Fibroblast of the conjunctiva (primary cell): ENCODE measurements at regions not wholly inside any gene's neighbourhood (a gene's known extent, or its start where the extent isn't known, plus 50 kb on each side); places are given as distances from the start of the nearest gene placed in this dataset.
A peak's percentile ranks its signal among the peaks of the same experiment; 100 is the strongest.

Experiments
- DNase-seq: peaks from one replicate; pipeline ENCODE4 v3.0.0-alpha.2; 2010; ENCODE audit warnings: low read depth

DNA sequence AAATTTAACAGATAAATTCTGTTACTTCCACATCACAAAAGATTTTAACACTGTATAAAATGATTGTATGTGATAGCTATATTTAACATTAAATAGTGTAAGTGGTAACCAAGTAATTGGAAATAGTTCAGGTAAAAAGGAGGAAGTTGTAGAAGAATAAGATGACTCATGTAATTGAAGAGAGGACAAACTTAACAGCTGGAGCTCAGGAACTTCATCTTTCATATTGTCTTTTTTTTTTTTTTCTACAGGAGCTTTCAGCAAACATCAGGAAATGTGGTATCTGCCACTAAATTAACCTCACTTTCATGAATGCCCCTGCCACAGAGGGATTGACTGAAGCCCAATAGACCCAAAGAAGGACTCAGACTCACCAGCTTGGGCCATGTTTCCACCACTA, 188.4 kb upstream of the VEGFC start:
- no peak for DNase-seq

DNA sequence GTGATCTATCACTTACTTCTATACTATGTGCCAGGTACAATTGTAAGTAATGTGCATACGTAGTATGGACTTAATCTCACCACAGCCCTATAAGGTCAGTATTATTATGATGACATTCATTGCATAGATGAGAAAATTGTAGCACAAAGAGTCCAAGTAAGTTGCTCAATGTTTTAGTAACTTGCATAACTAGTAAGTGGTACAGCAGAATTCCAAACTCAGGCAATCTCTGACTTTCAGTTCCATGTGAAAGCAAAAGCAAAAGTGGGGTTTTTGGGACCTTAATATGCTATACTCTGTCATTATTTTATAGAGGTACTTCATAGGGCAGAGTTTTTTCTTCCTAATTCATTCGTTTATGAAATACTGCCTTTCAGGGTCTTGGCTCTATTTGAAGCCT, 188.8 kb upstream of the VEGFC start:
- peak; percentile 60 for DNase-seq

DNA sequence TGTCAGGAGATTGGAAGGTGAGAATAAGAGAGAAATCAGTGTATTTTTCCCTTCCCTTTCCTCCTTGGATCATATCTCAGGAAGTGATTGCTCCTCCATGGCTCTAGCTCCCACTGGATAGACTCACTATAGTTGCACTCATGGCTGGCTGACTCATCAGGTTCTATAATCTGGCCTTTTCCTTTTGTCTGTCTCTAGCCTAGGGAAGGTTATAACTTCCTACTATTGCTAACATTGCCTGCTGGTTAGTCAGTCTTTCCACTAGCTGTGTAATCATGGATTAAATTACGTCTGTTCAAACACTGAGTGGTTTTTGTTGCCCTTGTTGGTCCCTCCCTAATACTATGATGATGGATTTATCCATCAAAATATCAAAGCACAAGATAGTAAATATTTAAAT, 195.5 kb upstream of the VEGFC start:
- peak; percentile 83 for DNase-seq

DNA sequence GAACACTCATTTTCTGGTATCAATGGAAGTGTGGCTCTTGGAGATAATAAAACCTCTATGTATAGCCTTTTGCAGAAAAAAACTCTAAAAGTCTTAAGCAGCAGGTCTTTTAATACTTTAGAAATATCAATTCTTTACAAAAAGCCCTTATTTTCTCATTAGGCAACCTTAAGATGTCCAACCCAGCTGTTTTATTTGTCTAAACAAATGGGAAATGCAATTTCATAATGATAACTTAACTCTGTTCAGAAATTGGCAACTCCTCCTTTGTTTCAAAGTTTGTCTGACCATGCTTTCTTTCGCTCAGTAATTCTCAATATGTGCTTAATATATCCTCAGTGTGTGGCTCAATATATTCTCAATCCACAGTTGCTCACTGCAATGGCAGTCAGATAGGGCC, 196.5 kb upstream of the VEGFC start:
- DNase-seq = no peak

DNA sequence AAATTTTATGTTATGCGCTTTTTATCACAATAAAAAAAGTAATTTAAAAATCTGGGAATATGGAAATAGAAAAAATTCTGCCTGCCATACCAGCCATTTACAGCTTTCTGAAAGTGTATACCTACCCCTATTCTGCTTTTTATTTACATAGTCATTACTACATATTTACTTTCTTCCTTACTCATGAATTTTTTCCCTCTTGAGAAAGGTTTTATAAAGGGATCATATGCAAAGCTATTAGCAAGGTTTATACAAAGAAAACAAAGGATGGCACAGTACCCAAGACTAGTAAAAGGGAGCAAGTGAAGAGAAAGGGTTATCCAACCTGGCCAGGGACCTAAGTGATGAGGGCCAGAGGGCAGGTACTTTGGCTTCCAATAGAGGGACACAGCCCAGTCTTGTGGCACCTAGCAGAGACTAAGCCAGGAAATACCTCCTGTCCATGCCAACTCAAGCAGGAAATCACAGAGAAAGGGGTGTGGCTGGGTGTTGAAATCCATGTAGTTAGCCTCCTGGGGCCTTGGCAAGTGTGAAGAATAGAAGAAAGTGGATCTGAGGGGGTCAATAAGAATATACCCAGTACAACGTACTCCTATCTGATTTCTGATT, 207.3 kb upstream of the VEGFC start:
- DNase-seq = no peak

DNA sequence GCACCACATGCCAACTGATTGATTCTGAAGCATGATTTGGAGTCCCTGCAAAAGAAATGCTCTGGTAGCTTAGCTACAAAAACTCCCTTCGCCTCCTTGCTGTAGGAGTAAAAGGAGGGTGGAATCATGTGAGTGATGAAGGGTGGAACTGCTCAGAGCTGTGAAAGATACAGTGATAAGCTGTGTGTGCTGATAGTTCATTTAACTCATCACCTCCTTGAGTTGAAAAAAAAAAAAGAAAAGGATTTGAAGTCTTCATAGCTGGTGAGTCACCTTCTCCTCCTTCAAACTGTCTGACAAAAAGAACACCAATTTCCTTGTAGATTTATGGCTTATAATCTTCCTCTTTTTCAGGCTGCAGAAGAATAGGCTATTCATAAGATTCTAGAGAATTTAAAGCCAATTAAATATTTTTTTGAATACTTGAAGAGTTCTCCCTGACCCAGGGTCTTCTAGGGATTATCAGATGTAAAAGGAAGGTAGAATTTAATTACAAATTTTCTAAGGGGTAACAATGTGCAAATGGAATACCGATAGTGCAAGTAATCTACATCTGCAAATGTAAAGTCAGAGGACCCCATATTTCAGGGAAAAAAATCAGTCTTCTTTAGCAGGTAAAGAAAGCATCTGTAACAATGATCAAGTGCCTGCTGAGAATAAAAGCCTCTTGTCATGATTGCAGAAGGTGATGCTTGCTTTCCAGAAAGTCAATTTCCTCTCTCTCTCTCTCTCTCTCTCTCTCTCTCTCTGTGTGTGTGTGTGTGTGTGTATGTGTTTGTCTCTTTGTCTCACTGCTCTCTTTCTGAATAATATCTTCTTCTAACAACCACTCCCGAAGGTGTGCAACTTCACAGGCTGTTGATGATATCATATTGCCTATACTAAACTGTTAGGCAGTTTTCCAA, 208.8 kb upstream of the VEGFC start:
- DNase-seq = no peak

DNA sequence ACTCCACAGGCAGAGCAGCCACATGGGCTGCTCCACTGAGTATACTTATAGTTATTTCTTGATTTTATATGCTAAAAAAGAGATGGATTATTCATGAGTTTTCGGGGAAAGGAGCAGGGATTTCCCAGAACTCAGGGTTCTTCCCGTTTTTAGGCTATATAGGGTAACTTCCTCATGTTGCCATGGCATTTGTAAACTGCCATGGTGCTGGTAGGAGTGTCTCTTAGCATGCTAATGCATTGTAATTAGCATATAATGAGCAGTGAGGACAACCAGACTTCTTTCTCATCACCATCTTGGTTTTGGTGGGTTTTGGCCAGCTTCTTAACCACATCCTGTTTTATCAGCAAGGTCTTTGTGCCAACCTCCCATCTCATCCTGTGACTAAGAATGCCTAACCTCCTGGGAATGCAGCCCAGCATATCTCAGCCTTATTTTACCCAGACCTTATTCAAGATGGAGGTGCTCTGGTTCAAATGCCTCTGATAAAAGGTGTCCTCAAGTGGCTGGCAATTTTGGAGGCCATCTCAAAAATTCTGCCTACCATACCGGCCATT, 213.0 kb upstream of the VEGFC start:
- DNase-seq = no peak

DNA sequence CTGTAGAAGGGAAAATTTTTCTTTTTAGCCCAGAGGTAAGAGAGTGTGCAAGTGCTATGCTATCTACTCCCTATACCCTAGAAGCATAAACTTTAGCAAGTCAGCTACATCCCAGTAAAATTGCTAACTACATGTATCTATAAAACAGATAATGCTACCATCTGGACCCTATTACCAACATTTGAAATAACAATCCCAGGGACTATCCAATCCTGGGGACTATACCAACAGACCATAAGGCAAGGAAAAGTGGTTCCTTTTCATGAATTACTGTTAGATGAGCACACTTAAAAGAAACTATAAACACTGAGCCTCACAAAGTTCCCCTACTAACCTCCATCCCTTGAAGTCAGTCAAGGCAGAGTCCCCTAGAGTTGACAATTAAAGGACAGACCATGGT, 213.6 kb upstream of the VEGFC start:
- no peak for DNase-seq

DNA sequence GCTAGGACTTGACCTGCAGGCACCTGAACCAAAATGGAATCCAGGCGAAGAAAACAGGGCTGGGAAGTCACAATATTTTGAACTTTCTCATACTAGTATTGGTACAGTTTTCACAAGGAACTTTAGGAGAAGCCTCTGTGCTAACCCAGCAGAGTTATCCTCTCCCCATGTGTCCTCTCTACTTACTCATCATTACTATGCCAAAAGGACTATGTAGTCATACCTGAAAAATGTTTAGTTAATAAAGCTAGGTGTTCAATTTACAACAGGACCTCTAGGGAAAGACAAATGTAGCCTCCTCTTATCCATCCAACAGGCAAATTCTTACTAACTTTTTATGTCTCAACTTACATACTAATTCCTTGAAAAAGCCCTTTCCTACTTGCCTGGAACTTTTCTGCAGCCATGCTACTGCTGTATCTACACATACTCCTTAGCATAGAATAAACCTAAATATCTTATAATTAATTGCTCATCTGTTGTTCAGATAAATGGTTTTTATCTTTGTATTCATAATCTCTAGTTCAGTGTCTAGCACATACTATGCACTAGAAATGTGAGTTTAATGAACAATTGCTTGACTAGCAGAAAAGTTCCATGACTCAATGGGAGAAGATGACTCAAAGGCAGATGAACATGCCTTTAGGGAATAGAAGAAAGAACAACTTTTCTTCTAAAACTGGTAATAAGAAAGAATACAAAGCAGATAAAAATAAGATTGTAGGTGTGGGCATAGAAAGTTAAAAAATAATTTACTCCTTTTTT, 215.5 kb upstream of the VEGFC start:
- DNase-seq = peak; percentile 38

DNA sequence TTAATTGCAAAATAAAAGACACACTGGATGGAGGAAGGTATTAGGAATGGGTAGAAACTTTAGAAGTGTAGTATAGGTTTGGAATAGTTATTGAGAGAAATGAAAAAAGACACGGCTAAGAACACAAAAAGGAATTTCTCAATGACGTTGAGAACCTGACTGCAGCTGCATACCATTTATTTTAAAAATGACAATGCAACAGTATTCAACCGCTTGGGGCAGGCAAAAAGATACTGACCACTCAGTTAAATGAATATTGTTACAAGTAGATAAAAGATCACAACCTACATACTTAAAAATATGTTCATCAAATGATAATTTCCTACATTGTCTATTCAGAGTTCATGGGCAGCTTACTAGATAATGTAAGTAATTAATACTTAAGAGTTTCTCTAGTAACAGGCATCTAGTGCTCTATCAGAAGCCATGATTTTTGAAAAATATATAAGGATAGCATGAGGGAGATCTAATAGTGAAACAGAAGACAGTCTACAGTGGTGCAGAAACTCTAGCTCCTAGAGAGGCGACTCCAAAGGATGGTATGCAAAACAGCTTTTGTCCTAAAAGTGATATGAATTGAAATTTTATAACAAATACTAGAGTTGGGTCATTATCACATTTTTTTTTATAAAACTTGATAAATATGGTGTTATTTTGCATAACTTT, 216.2 kb upstream of the VEGFC start:
- DNase-seq = no peak

DNA sequence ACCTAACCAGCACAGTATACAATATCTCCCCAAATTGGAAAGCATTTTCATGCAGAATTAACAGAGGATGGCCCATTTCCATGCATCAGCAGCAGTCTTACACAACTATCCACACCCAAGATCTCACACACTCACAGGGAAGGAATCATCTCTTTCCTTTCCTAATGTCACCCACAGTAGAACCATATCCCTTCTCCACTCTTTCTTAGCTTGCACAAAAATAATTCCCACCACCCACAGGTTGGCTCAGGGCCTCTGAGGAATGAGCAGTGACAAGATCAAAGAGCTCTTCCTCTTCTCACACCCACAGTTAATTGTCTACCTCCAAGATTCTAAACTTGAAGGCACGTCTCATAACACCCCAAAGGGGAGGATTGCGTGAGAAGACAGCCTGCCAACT, 217.7 kb upstream of the VEGFC start:
- no peak for DNase-seq

DNA sequence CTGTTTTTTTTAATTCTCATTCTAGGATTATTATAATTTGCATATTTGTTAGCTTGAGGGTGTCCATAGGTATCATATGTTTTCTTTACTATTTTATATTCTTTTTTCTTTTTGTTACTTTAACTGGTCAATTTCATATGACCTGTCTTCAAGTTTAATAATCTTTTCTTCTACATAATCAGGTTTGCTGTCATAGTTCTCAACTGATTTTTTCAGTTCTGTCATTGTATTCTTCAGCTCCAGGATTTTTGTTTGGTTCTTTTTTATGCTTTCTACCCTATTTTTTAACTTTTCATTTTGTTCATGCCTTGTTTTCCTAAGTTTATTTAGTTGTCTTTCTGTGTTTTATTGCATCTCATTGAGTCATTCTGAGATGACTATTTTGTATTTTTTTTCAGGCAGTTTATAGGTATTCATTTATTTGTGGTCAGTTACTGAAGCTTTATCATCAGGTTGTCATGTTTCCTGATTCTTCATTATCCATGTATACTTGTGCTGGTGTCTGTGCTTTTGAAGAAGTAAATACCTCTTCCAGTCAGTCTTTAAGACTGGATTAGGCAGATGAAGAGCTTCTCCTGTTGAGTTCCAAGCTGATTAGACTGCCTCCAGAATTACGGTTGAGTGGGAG, 220.3 kb upstream of the VEGFC start:
- no peak for DNase-seq

DNA sequence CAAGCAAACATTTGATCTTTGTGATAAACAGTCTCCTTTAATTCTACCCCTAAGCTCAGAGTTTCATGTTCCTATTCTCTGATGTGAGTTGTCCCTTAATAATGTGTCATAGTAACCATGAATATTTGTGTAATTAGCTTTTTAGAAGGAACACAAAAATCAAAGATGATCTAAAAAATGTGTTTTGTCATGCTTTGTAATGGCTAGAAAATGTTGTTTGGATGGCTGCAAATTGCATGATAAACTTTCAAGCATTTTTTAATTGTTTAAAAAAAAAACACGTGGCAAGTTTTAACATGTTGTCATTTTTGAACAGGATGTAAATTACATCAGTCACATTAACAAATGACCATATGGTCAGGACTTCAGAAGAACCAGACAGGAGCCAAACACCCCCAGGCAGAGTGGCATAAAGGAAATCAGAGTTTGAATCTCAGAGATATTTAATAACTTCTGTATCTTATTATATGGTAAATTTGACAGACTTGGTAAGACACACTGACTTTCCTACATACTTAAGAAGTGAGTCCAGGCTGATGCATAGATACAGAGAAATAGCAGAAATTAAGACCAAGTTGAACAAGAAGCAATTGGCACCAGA, 223.9 kb upstream of the VEGFC start:
- DNase-seq = no peak

DNA sequence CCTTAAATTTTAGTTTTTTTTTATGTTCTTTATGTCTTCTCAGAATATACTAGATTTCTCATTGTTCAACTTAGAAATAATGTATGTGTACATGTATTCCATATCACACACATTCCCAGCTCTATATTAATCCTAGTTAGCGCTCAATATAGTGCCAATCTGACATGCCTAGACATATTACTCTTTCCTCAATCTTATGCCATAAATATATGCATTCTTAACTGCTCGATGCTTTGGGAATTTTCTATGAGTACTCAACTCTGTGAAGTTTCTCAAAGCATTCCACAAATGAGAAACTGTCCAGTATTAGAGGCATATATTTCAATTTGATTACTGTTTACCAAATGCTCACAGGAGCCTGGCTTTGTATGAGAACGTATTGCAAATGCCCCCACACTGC, 231.2 kb upstream of the VEGFC start:
- DNase-seq = no peak

DNA sequence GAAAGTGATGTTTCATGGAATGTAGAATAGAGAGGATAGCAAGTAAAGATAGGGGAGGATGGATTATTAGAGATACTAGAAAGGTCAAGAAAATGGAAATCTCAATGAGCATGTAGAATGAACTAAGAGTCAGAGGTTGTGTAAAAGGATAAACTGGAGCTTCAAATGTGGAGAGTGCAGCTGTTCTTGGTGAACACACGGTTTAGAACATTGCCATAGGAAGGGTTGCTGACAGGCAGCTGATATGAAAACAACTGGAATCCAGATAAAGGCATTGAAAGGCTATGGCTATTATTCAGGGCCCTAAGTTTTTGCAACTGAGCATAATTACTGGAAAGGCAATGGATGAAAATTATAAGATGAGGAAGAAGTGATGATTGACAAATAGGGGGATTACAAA, 239.6 kb upstream of the VEGFC start:
- DNase-seq = no peak

DNA sequence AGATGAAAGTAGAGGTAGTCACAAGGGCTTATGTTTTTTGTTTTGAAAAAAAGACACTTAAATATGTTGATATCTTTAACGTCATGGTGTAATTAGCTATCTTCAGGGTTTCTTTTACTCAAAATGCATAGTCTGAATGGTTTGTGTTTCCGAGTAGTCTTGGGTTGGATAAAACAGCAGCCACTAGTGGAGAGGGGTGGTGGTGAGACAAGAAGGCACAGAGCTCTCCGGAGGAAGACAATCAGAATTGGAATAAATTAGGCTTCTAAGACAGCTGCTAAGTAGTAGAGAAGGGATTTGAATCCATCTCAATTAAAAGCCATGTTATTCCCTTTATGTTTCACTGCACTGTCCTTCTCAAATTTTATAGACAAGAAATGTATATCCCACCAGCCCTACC, 240.4 kb upstream of the VEGFC start:
- DNase-seq = no peak

DNA sequence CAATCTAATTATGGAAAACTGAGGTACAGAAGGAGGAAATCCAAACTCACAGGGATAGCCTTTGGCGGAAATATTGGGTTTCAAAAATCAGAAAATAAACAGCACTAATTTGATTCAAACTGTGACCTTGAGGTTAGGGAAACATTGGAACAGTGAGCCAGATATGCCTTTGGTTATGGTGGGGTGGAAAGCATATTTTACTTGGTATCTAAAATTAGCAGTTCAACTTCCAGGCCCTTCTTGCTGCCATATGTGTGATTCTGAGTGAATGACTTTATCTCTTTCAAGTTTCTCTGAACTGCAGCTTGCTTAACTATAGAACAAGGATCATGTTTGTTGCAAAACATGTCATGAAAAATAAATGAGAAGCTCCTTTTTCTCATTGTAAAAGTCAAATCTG, 240.9 kb upstream of the VEGFC start:
- DNase-seq = no peak

DNA sequence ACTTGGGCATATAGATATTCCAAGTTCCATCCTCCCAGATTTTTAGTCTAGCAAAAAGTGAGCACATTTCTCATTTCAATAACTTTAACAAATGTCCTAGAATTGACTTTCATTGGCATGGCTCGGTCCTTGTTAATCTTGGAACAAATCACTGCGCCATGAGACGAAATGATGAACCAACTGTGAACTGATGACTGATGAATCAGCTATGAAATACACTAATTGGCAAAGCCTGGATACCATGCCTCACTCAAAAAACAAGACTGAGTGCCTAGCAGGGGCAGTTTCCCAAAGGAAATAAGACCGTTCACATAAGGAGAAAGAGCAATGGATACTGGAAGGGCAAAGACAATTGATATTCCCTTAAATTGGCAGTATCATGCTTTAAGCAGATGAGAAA, 248.6 kb upstream of the VEGFC start:
- DNase-seq = peak; percentile 1

DNA sequence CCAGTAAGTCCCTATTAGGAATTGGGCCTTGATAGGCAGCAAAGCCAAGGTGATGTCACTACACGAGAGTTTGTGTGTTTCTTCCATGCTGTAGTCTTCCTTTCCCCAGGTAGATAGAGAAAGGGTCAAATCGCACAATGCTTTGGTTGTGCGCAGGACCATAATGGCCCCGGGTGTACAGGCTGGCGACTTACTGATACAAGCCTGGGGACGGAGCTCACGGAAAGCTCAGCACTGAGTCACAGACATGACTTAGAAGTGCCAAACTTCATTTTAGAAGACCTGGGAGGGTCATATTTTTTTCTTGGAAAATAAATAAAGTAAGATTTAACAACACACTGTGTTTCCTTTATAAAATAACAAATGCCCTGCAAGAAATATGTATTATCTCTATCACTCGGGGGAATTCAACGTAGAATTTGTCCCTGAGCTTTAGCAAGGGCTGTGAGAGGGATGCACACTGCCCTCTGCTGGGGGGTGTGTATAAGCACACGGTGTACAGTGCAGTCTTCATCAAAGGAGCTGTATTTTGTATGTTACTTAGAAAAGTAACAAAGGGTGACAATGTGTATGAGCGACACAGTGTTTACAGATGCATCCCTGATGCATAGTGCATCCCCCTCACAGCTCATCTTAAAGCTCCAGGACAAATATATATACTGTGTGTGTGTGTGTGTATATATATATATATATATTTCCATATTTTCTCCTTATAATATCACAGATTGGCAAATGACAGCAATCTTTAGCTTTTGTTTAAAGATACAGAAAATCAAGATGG, 254.5 kb upstream of the VEGFC start:
- DNase-seq = peak; percentile 68

DNA sequence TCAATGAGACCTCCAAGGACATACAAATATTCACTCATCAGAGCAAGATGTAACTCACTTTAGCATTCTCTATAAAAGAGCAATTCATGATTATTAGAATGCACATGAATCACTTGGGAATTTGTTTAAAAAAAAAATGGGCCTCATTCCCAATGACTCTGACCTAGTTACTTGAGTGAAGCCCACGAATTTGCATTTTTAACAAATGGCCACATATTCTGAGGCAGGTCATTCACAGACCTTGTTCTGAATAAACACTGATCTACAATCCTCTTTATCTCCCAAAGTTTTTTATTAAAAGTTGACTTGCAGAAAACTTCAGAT, 255.1 kb upstream of the VEGFC start:
- DNase-seq = no peak
